Stimulated activated CD8-positive, alpha-beta memory T cell treated with anti-CD3 and anti-CD28 coated beads, Interleukin-15, amount 100 ng/mL, for 24 hours (primary cell): ENCODE measurements at regions not wholly inside any gene's neighbourhood (a gene's known extent, or its start where the extent isn't known, plus 50 kb on each side); places are given as distances from the start of the nearest gene placed in this dataset.
"Not testable (repeated sequence)": the region's sequence is repeated elsewhere in the genome, so short reads cannot be mapped to it uniquely, and the experiment has no call there.

Source experiments
- DNase-seq: peaks from one replicate; pipeline ENCODE4 v3.0.0-alpha.2; 2020; ENCODE audit warnings: low read depth

GRCh38 chr15:47124430-47125102 lies 592.7 kb upstream of the SEMA6D start:
- no peak for DNase-seq

GRCh38 chr15:47129033-47129432 lies 588.3 kb upstream of the SEMA6D start:
- DNase-seq: no peak

GRCh38 chr15:47131450-47131849 lies 585.9 kb upstream of the SEMA6D start:
- not testable (repeated sequence) for DNase-seq

- no peak for DNase-seq
Measured at GRCh38 chr15:47135267-47135666, 582.0 kb upstream of the SEMA6D start.

GRCh38 chr15:47136236-47136635 lies 581.1 kb upstream of the SEMA6D start:
- DNase-seq: no peak

- no peak for DNase-seq
Measured at GRCh38 chr15:47139965-47140364, 577.3 kb upstream of the SEMA6D start.

- no peak for DNase-seq
Measured at GRCh38 chr15:47157827-47158226, 559.5 kb upstream of the SEMA6D start.

GRCh38 chr15:47158573-47158972 lies 558.7 kb upstream of the SEMA6D start:
- DNase-seq: no peak

GRCh38 chr15:47177177-47177576 lies 540.1 kb upstream of the SEMA6D start:
- DNase-seq: no peak

- DNase-seq: no peak
Measured at GRCh38 chr15:47179988-47180387, 537.3 kb upstream of the SEMA6D start.

- DNase-seq: no peak
Measured at GRCh38 chr15:47182818-47183217, 534.5 kb upstream of the SEMA6D start.

GRCh38 chr15:47184003-47184907 lies 533.0 kb upstream of the SEMA6D start:
- no peak for DNase-seq

- no peak for DNase-seq
Measured at GRCh38 chr15:47184908-47185801, 532.1 kb upstream of the SEMA6D start.

- no peak for DNase-seq
Measured at GRCh38 chr15:47186075-47186474, 531.2 kb upstream of the SEMA6D start.

- no peak for DNase-seq
Measured at GRCh38 chr15:47188758-47189507, 528.4 kb upstream of the SEMA6D start.

- DNase-seq: no peak
Measured at GRCh38 chr15:47194718-47195117, 522.6 kb upstream of the SEMA6D start.

- DNase-seq: no peak
Measured at GRCh38 chr15:47196048-47196447, 521.3 kb upstream of the SEMA6D start.

GRCh38 chr15:47203993-47204392 lies 513.3 kb upstream of the SEMA6D start:
- DNase-seq: no peak

GRCh38 chr15:47206358-47206978 lies 510.8 kb upstream of the SEMA6D start:
- no peak for DNase-seq

GRCh38 chr15:47209591-47209990 lies 507.7 kb upstream of the SEMA6D start:
- no peak for DNase-seq
